SK-N-SH treated with all-trans-retinoic acid at 6 μM for 48 hours (cell line): ENCODE measurements at regions not wholly inside any gene's neighbourhood (a gene's known extent, or its start where the extent isn't known, plus 50 kb on each side); places are given as distances from the start of the nearest gene placed in this dataset.

Experiments
- ATAC-seq: fragments of 200-7000 bp; cut with Tn5 transposase; 3 replicates; pipeline ENCODE4 v1.9.1; 2020; ENCODE audit warnings: mild to moderate bottlenecking, moderate library complexity
- ARNTL ChIP-seq: fragments of 450-650 bp; formaldehyde crosslinking; IDR thresholded peaks from 2 replicates; pipeline ENCODE4 v1.5.0; 2020; ENCODE audit warnings: low read depth, mild to moderate bottlenecking, moderate library complexity, borderline replicate concordance
- BACH2 ChIP-seq: fragments of 250-450 bp; sonication (Bioruptor Pico); IDR thresholded peaks from 2 replicates; pipeline ENCODE4 v1.9.0; 2021; ENCODE audit warnings: mild to moderate bottlenecking, borderline replicate concordance
- CREB5 ChIP-seq: fragments of 250-450 bp; sonication (Bioruptor Pico); IDR thresholded peaks from 2 replicates; pipeline ENCODE4 v1.5.1; 2020; ENCODE audit warnings: low read depth, mild to moderate bottlenecking, moderate library complexity
- CSDC2 ChIP-seq: fragments of 250-450 bp; sonication (Bioruptor Pico); IDR thresholded peaks from 2 replicates; pipeline ENCODE4 v1.5.0; 2020; ENCODE audit warnings: mild to moderate bottlenecking, moderate library complexity
- CSRNP3 ChIP-seq: fragments of 250-450 bp; sonication (Bioruptor Pico); IDR thresholded peaks from 2 replicates; pipeline ENCODE4 v1.5.1; 2021; ENCODE audit warnings: mild to moderate bottlenecking, moderate library complexity
- ESRRG ChIP-seq: fragments of 250-450 bp; sonication (Bioruptor Pico); IDR thresholded peaks from 2 replicates; pipeline ENCODE4 v1.6.1; 2021; ENCODE audit warnings: mild to moderate bottlenecking
- GLIS3 ChIP-seq: fragments of 250-450 bp; sonication (Bioruptor Pico); IDR thresholded peaks from 2 replicates; pipeline ENCODE4 v1.5.0; 2020; ENCODE audit warnings: mild to moderate bottlenecking, moderate library complexity
- ISL1 ChIP-seq: fragments of 250-450 bp; sonication (Bioruptor Pico); IDR thresholded peaks from 2 replicates; pipeline ENCODE4 v2.1.2; 2022; ENCODE audit warnings: mild to moderate bottlenecking, moderate library complexity
- PATZ1 ChIP-seq: fragments of 250-450 bp; sonication (Bioruptor Pico); IDR thresholded peaks from 2 replicates; pipeline ENCODE4 v1.8.0; 2020; ENCODE audit warnings: mild to moderate bottlenecking, moderate library complexity, borderline replicate concordance
- POU6F1 ChIP-seq: fragments of 250-450 bp; sonication (Bioruptor Pico); IDR thresholded peaks from 2 replicates; pipeline ENCODE4 v1.8.0; 2021; ENCODE audit warnings: low read depth, mild to moderate bottlenecking, moderate library complexity, borderline replicate concordance
- PPARA ChIP-seq: fragments of 250-450 bp; sonication (Bioruptor Pico); IDR thresholded peaks from 2 replicates; pipeline ENCODE4 v1.5.0; 2020; ENCODE audit warnings: mild to moderate bottlenecking, borderline replicate concordance
- RARB ChIP-seq: fragments of 250-450 bp; sonication (Bioruptor Pico); IDR thresholded peaks from 2 replicates; pipeline ENCODE4 v1.8.0; 2021; ENCODE audit warnings: mild to moderate bottlenecking, moderate library complexity
- SNAI2 ChIP-seq: fragments of 250-450 bp; sonication (Bioruptor Pico); IDR thresholded peaks from 2 replicates; pipeline ENCODE4 v1.5.0; 2020; ENCODE audit warnings: mild to moderate bottlenecking, moderate library complexity
- TCF4 ChIP-seq: fragments of 250-450 bp; sonication (Bioruptor Pico); IDR thresholded peaks from 2 replicates; pipeline ENCODE4 v1.8.0; 2021; ENCODE audit warnings: mild to moderate bottlenecking, moderate library complexity, borderline replicate concordance
- TOX ChIP-seq: fragments of 250-450 bp; sonication (Bioruptor Pico); IDR thresholded peaks from 2 replicates; pipeline ENCODE4 v1.8.0; 2021; ENCODE audit warnings: mild to moderate bottlenecking, moderate library complexity, borderline replicate concordance
- TSHZ2 ChIP-seq: fragments of 250-450 bp; sonication (Bioruptor Pico); IDR thresholded peaks from 2 replicates; pipeline ENCODE4 v1.5.0; 2020; ENCODE audit warnings: mild to moderate bottlenecking, moderate library complexity
- ZC3H10 ChIP-seq: fragments of 250-450 bp; sonication (Bioruptor Pico); IDR thresholded peaks from 2 replicates; pipeline ENCODE4 v1.5.1; 2021; ENCODE audit warnings: mild to moderate bottlenecking, moderate library complexity
- ZFP3 ChIP-seq: fragments of 250-450 bp; sonication (Bioruptor Pico); IDR thresholded peaks from 2 replicates; pipeline ENCODE4 v1.5.0; 2020; ENCODE audit warnings: mild to moderate bottlenecking, moderate library complexity
- ZNF565 ChIP-seq: fragments of 450-650 bp; formaldehyde crosslinking; conservative IDR thresholded peaks from 2 replicates; pipeline ENCODE4 v1.5.0; 2020; ENCODE audit warnings: low read depth, mild to moderate bottlenecking, moderate library complexity
- ZNF70 ChIP-seq: fragments of 450-650 bp; formaldehyde crosslinking; IDR thresholded peaks from 2 replicates; pipeline ENCODE4 v1.5.0; 2020; ENCODE audit warnings: mild to moderate bottlenecking, moderate library complexity
- ZNF8 ChIP-seq: fragments of 450-650 bp; formaldehyde crosslinking; IDR thresholded peaks from 2 replicates; pipeline ENCODE4 v1.5.0; 2020; ENCODE audit warnings: mild to moderate bottlenecking, moderate library complexity

- ATAC-seq: no peak
- TF ChIP-seq RARB: no peak
- no peak for TF ChIP-seq ZNF8 (CRISPR knock-in tag)
- TF ChIP-seq ISL1 (CRISPR knock-in tag): no peak
- TF ChIP-seq CSRNP3 (CRISPR knock-in tag): no peak
- no peak for TF ChIP-seq SNAI2
- no peak for TF ChIP-seq PPARA (CRISPR knock-in tag)
- TF ChIP-seq ZNF70 (CRISPR knock-in tag): no peak
- TF ChIP-seq ZC3H10 (CRISPR knock-in tag): no peak
- TF ChIP-seq TOX (CRISPR knock-in tag): no peak
- TF ChIP-seq TCF4 (CRISPR knock-in tag): no peak
- TF ChIP-seq GLIS3: no peak
- no peak for TF ChIP-seq BACH2 (CRISPR knock-in tag)
- TF ChIP-seq ARNTL (CRISPR knock-in tag): no peak
- TF ChIP-seq ESRRG (CRISPR knock-in tag): no peak
- no peak for TF ChIP-seq TSHZ2 (CRISPR knock-in tag)
- no peak for TF ChIP-seq ZNF565 (CRISPR knock-in tag)
- TF ChIP-seq ZFP3 (CRISPR knock-in tag): no peak
- TF ChIP-seq CSDC2 (CRISPR knock-in tag): no peak
These were observed 53.9 kb upstream of the CACNA1E start for GRCh38 chr1:181429462-181429861.

- ATAC-seq: no peak
- TF ChIP-seq GLIS3 (no peak), PATZ1 (CRISPR knock-in tag) (no peak), SNAI2 (no peak), CREB5 (CRISPR knock-in tag) (no peak), PPARA (CRISPR knock-in tag) (no peak), CSDC2 (CRISPR knock-in tag) (no peak), TCF4 (CRISPR knock-in tag) (no peak), ZNF565 (CRISPR knock-in tag) (no peak), ZC3H10 (CRISPR knock-in tag) (no peak), TOX (CRISPR knock-in tag) (no peak), TSHZ2 (CRISPR knock-in tag) (no peak), POU6F1 (CRISPR knock-in tag) (no peak), ZNF8 (CRISPR knock-in tag) (no peak)
These were observed 53.1 kb upstream of the CACNA1E start for GRCh38 chr1:181430015-181430885.
